ENCODE measurements at regions not wholly inside any gene's neighbourhood (a gene's known extent, or its start where the extent isn't known, plus 50 kb on each side); places are given as distances from the start of the nearest gene placed in this dataset.
"Not testable (repeated sequence)": the region's sequence is repeated elsewhere in the genome, so short reads cannot be mapped to it uniquely, and the experiment has no call there.

GRCh38 chr2:8137801-8138200 is 544.1 kb upstream of the ID2 start:
- Histone ChIP-seq H3K36me3 (replicated peaks) (no peaks in the 10 kb centered on the region), H3K4me3 (no peak overlapping the region), H3K4me1 (no peaks in the 10 kb centered on the region), H3K9me3 (no peaks in the 10 kb centered on the region), H3K27me3 (ENCODE audit: low read depth) (no peaks in the 10 kb centered on the region)
- DNase-seq (ENCODE audit: low spot score in 2 of 2): no peak
- in situ Hi-C loops (cut with MboI; ENCODE audit: low sequenced_read_pairs): no loop called here

DNA sequence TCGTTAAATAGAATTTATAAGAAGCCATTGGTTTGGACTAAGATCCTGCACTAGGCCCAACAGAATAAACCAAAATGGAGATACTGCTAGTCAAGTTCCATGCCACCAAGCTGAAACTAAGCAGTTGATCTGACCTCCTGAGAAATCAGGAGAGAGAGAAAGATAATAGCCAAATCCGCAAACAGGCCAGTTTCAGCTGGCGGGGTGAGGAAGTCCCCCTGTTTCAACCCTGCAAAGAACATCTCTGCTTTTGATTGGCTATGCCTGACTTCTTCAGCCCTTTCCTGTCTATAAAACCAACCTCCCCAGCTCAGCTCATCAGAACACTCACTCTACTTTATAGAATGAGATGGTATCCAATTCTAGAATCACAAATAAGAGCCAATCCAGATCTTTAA is 543.3 kb upstream of the ID2 start:
- in situ Hi-C loops (cut with MboI; ENCODE audit: low sequenced_read_pairs): no loop called here
- no peak for DNase-seq (ENCODE audit: low spot score in 2 of 2)
- no peaks in the 10 kb centered on the region for H3K9me3 ChIP-seq
- no peak overlapping the region for H3K4me3 ChIP-seq
- H3K4me1 ChIP-seq: no peaks in the 10 kb centered on the region
- no peaks in the 10 kb centered on the region for H3K27me3 ChIP-seq (ENCODE audit: low read depth)
- H3K36me3 ChIP-seq (replicated peaks): no peaks in the 10 kb centered on the region

GRCh38 chr2:8138923-8139667 is 542.8 kb upstream of the ID2 start:
- H3K4me3 ChIP-seq: no peak overlapping the region
- no peaks in the 10 kb centered on the region for H3K4me1 ChIP-seq
- H3K27me3 ChIP-seq (ENCODE audit: low read depth): no peaks in the 10 kb centered on the region
- no peaks in the 10 kb centered on the region for H3K36me3 ChIP-seq (replicated peaks)
- H3K9me3 ChIP-seq: no peaks in the 10 kb centered on the region
- DNase-seq (ENCODE audit: low spot score in 2 of 2): no peak
- in situ Hi-C loops (cut with MboI; ENCODE audit: low sequenced_read_pairs): no loop called here

- no peaks in the 10 kb centered on the region for H3K36me3 ChIP-seq (replicated peaks)
- no peak overlapping the region for H3K4me3 ChIP-seq
- in situ Hi-C loops (cut with MboI; ENCODE audit: low sequenced_read_pairs): no loop called here
- H3K27me3 ChIP-seq (ENCODE audit: low read depth): no peaks in the 10 kb centered on the region
- H3K9me3 ChIP-seq: no peaks in the 10 kb centered on the region
- no peak for DNase-seq (ENCODE audit: low spot score in 2 of 2)
- no peaks in the 10 kb centered on the region for H3K4me1 ChIP-seq
These were observed 542.1 kb upstream of the ID2 start for GRCh38 chr2:8139668-8140200.

- Histone ChIP-seq H3K27me3 (ENCODE audit: low read depth) (no peaks in the 10 kb centered on the region), H3K9me3 (no peaks in the 10 kb centered on the region), H3K36me3 (replicated peaks) (no peaks in the 10 kb centered on the region), H3K4me1 (no peaks in the 10 kb centered on the region), H3K4me3 (no peak overlapping the region)
- in situ Hi-C loops (cut with MboI; ENCODE audit: low sequenced_read_pairs): no loop called here
- no peak for DNase-seq (ENCODE audit: low spot score in 2 of 2)
These were observed 540.7 kb upstream of the ID2 start for GRCh38 chr2:8141079-8141707.

DNA sequence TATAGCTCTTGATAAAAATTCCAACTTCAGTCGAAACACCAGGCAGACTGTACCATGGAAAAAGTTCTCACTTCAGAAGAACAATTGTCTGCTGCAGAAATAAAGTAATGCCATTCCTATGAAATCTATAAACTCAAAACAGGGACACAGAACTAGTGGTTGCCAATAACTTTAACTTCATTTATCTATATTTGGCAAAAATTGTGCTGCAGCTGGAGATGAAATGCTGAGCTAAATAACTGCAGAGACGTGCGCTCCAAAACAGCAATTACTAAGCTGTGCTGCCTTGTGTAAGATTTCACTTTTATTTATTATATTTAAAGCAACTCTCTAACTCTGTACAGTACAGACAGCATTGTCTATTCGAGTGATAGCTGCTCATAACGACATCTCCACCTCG is 540.1 kb upstream of the ID2 start:
- in situ Hi-C loops (cut with MboI; ENCODE audit: low sequenced_read_pairs): no loop called here
- Histone ChIP-seq H3K9me3 (no peaks in the 10 kb centered on the region), H3K4me3 (no peak overlapping the region), H3K27me3 (ENCODE audit: low read depth) (no peaks in the 10 kb centered on the region), H3K36me3 (replicated peaks) (no peaks in the 10 kb centered on the region), H3K4me1 (no peaks in the 10 kb centered on the region)
- DNase-seq (ENCODE audit: low spot score in 2 of 2): no peak

GRCh38 chr2:8142461-8142860 is 539.4 kb upstream of the ID2 start:
- Histone ChIP-seq H3K4me3 (no peak overlapping the region), H3K36me3 (replicated peaks) (no peaks in the 10 kb centered on the region), H3K9me3 (no peaks in the 10 kb centered on the region), H3K4me1 (no peaks in the 10 kb centered on the region), H3K27me3 (ENCODE audit: low read depth) (no peaks in the 10 kb centered on the region)
- in situ Hi-C loops (cut with MboI; ENCODE audit: low sequenced_read_pairs): no loop called here
- no peak for DNase-seq (ENCODE audit: low spot score in 2 of 2)

DNA sequence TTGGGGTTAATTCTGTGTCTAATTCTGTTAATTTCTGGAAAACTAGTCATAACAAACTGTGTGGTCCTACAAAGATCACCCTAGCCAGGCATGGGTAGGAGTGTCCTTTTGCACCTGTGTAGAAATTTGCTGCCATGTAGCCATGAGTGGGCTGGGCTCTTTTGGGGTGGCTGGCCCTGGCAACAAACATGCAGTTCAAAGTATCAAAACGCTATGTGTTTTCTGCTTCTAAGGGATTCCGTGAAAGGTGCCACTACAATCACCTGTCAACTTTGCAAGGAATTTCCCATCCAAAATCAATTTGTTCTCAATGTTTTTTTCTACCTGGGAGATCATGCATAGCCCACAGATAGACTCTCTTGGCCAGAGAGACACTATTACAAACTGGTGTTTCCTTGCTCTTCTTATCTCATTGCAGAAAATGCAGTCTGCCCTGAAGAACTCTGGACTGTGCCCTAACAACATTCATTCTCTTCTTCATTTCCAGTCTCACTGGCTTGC is 537.7 kb upstream of the ID2 start:
- no peaks in the 10 kb centered on the region for H3K36me3 ChIP-seq (replicated peaks)
- DNase-seq (ENCODE audit: low spot score in 2 of 2): no peak
- H3K4me3 ChIP-seq: no peak overlapping the region
- in situ Hi-C loops (cut with MboI; ENCODE audit: low sequenced_read_pairs): no loop called here
- H3K4me1 ChIP-seq: no peaks in the 10 kb centered on the region
- H3K9me3 ChIP-seq: no peaks in the 10 kb centered on the region
- H3K27me3 ChIP-seq (ENCODE audit: low read depth): no peaks in the 10 kb centered on the region

- Histone ChIP-seq H3K36me3 (replicated peaks) (no peaks in the 10 kb centered on the region), H3K4me3 (no peak overlapping the region), H3K9me3 (no peaks in the 10 kb centered on the region), H3K27me3 (ENCODE audit: low read depth) (no peaks in the 10 kb centered on the region), H3K4me1 (no peaks in the 10 kb centered on the region)
- in situ Hi-C loops (cut with MboI; ENCODE audit: low sequenced_read_pairs): no loop called here
- DNase-seq (ENCODE audit: low spot score in 2 of 2): no peak
These were observed 537.1 kb upstream of the ID2 start for GRCh38 chr2:8144785-8145184.

DNA sequence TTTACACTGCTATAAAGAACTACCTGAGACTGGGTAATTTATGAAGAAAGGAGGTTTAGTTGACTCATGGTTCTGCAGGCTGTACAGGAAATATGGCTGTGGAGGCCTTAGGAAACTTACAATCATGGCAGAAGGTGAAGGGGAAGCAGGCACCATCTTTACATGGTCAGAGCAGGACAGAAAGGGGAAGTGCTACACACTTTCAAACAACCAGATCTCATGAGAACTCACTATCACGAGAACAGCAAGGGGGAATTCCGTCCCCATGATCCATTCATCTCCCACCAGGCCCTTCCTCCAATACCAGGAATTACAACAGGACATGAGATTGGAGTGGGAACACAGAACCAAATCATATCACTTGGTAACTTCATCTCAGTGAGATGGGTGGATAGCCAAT is 536.5 kb upstream of the ID2 start:
- H3K27me3 ChIP-seq (ENCODE audit: low read depth); H3K9me3 ChIP-seq; H3K4me3 ChIP-seq; DNase-seq (ENCODE audit: low spot score in 2 of 2); in situ Hi-C loops (cut with MboI; ENCODE audit: low sequenced_read_pairs); H3K4me1 ChIP-seq; H3K36me3 ChIP-seq (replicated peaks): not testable (repeated sequence)

DNA sequence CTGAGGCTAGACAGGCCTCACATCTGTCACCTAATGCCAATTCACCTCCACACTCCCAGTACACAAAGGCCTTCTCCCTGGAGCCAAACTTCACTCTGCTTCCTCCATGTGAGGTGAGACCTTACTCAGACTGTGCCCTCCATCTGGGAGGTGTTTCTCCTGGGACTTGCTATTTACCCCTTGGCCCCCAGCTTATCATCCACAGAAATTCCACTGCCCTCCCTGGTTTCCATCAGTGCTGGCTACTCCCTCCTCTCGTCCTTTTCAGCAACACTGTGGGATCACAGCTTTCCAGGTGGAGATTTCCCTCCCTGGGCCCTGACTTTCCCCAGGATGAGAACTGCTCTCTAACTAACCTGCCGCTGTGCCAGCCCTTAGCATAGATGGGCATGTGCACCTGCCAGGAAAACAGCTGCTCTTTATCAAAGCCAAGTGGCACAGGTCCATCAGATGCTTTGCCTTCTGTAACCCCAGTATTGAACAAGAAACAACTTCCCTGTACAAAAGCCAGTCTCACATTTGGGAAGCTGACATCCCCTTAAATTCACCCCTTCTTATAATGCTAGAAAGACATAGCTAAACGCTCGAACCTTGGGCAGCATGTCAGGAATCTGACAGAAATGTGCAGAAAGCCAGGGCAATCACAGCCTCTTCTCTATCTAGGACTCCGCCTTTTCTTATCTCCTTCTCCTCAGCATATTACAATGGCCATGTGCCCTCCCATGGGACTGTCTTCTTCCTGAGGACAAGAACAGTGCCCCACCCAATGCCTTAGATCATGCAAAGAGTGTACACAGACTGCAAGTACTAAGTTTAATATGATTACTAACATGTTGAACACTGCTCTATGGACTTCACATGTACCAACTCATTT is 535.5 kb upstream of the ID2 start:
- Histone ChIP-seq H3K27me3 (ENCODE audit: low read depth) (no peaks in the 10 kb centered on the region), H3K4me3 (no peak overlapping the region), H3K9me3 (no peaks in the 10 kb centered on the region), H3K4me1 (no peaks in the 10 kb centered on the region), H3K36me3 (replicated peaks) (no peaks in the 10 kb centered on the region)
- DNase-seq (ENCODE audit: low spot score in 2 of 2): no peak
- in situ Hi-C loops (cut with MboI; ENCODE audit: low sequenced_read_pairs): no loop called here

- Histone ChIP-seq H3K4me3 (no peak overlapping the region), H3K27me3 (ENCODE audit: low read depth) (no peaks in the 10 kb centered on the region), H3K4me1 (no peaks in the 10 kb centered on the region), H3K36me3 (replicated peaks) (no peaks in the 10 kb centered on the region), H3K9me3 (no peaks in the 10 kb centered on the region)
- in situ Hi-C loops (cut with MboI; ENCODE audit: low sequenced_read_pairs): no loop called here
- DNase-seq (ENCODE audit: low spot score in 2 of 2): no peak
These were observed 533.4 kb upstream of the ID2 start for GRCh38 chr2:8148260-8149006.

DNA sequence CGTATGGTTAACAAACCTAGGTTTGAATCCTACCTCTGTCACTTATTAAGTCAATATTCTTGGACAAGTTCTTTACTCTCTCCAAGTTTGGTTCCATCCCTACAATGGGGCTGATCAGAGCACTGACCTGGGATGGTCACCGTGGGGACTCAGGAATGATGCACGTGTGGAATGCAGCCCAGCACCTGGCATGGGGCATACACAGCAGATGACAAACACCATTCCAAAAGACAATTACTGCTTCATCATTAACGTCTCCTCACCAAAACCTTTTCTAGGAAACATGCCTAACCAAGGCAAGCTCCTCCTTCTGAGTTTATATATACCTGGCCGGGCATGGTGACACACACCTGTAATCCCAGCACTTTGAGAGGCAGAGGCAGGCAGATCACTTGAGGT is 532.9 kb upstream of the ID2 start:
- Histone ChIP-seq H3K4me3 (no peak overlapping the region), H3K36me3 (replicated peaks) (no peaks in the 10 kb centered on the region), H3K9me3 (no peaks in the 10 kb centered on the region), H3K27me3 (ENCODE audit: low read depth) (no peaks in the 10 kb centered on the region), H3K4me1 (no peaks in the 10 kb centered on the region)
- no peak for DNase-seq (ENCODE audit: low spot score in 2 of 2)
- in situ Hi-C loops (cut with MboI; ENCODE audit: low sequenced_read_pairs): no loop called here

Measured in HAP-1 (cell line).